GM12878 (cell line): ENCODE measurements at regions not wholly inside any gene's neighbourhood (a gene's known extent, or its start where the extent isn't known, plus 50 kb on each side); places are given as distances from the start of the nearest gene placed in this dataset.

Experiments used
- ATAC-seq: fragments of 200-7000 bp; cut with Tn5 transposase; 3 replicates; pipeline ENCODE4 v1.9.1; 2020; ENCODE audit warnings: mild to moderate bottlenecking, moderate library complexity
- BruUV-seq: library from RNA; stranded (reverse); fragments of 400-500 nt; replicated peaks from 2 replicates; lab custom pipeline; 2021; lab: Mats Ljungman, UMichigan
- CTCF ChIA-PET: fragments of 300-600 bp; sonication (Branson Sonifier 250); formaldehyde crosslinking; extraction: SDS; loops from one replicate; lab custom pipeline; 2021; ENCODE audit warnings: inconsistent platforms; lab: Yijun Ruan, JAX
- POLR2A ChIA-PET: fragments of 350-600 bp; formaldehyde crosslinking; extraction: SDS; loops from one replicate; lab custom pipeline; 2021; ENCODE audit warnings: inconsistent platforms; lab: Charles Lee
- RAD21 ChIA-PET: fragments of 300-600 bp; sonication (Branson Sonifier 250); formaldehyde crosslinking; loops from one replicate; lab custom pipeline; 2023; ENCODE audit warnings: antibody characterized with exemption; ENCODE audit not compliant: unreplicated experiment; lab: Charles Lee
- SMC1A ChIA-PET: fragments of 300-600 bp; sonication (Branson Sonifier 250); formaldehyde crosslinking; loops from one replicate; lab custom pipeline; 2023; ENCODE audit not compliant: unreplicated experiment, uncharacterized antibody; lab: Charles Lee
- DNase-seq: peaks from one replicate; pipeline ENCODE4 v3.0.0-alpha.2; 2011; ENCODE audit warnings: low read depth, low spot score
- FAIRE-seq: peaks from 3 replicates; lab custom pipeline; 2011; peaks lifted over from hg19 to GRCh38; lab: Jason Lieb, UNC
- H2AFZ ChIP-seq: 2 replicates; pipeline ENCODE4 v1.6.0; 2011; ENCODE audit warnings: low read depth, low read length, control low read depth; ENCODE audit not compliant: control insufficient read depth
- H3K27ac ChIP-seq: 2 replicates; pipeline ENCODE4 v1.5.1; 2011; ENCODE audit warnings: control low read depth; ENCODE audit not compliant: control insufficient read depth, insufficient read depth
- H3K27me3 ChIP-seq, 2 experiments: replicated peaks in 1 of 2; 2 replicates each; pipeline versions ENCODE4 v1.6.0 to v1.6.1; 2011; ENCODE audit warnings: low read length in 1 of 2; ENCODE audit not compliant: control insufficient read depth in 2 of 2, insufficient read depth in 2 of 2
- H3K36me3 ChIP-seq, 2 experiments: 2 replicates each; pipeline ENCODE4 v1.5.1; 2011; ENCODE audit warnings: low read length in 1 of 2; ENCODE audit not compliant: control insufficient read depth in 2 of 2, insufficient read depth in 2 of 2
- H3K4me1 ChIP-seq: 2 replicates; pipeline ENCODE4 v1.6.1; 2011; ENCODE audit warnings: mild to moderate bottlenecking, low read length, moderate library complexity, mixed read lengths; ENCODE audit not compliant: control insufficient read depth, insufficient read depth
- H3K4me2 ChIP-seq: 2 replicates; pipeline ENCODE4 v1.6.0; 2011; ENCODE audit warnings: control low read depth; ENCODE audit not compliant: control insufficient read depth, insufficient read depth
- H3K4me3 ChIP-seq: fragments of 200-600 bp; sonication (generic); 2 replicates; pipeline ENCODE4 v1.5.1; 2016
- H3K79me2 ChIP-seq: 2 replicates; pipeline ENCODE4 v1.6.0; 2011; ENCODE audit warnings: low read length; ENCODE audit not compliant: control insufficient read depth, insufficient read depth
- H3K9ac ChIP-seq: 2 replicates; pipeline ENCODE4 v1.8.0; 2011; ENCODE audit warnings: low read length, control low read depth, mixed read lengths; ENCODE audit not compliant: control insufficient read depth, insufficient read depth
- H3K9me3 ChIP-seq: replicated peaks from 3 replicates; pipeline ENCODE4 v1.5.1; 2011; ENCODE audit warnings: mild to moderate bottlenecking, low read length; ENCODE audit not compliant: control insufficient read depth, insufficient read depth
- H4K20me1 ChIP-seq: 2 replicates; pipeline ENCODE4 v1.6.0; 2011; ENCODE audit not compliant: control insufficient read depth, insufficient read depth
- CBFB ChIP-seq: IDR thresholded peaks from 2 replicates; pipeline ENCODE4 v1.6.1; 2016; ENCODE audit warnings: antibody characterized with exemption, low read depth
- CHD2 ChIP-seq: IDR thresholded peaks from 2 replicates; pipeline ENCODE4 v1.6.1; 2011; ENCODE audit warnings: low read depth, low read length, improper control_type of control experiment, borderline replicate concordance
- HDAC6 ChIP-seq: fragments of 200-600 bp; sonication (generic); IDR thresholded peaks from one replicate; pipeline ENCODE4 v1.8.0; 2017; ENCODE audit warnings: antibody characterized with exemption; ENCODE audit not compliant: unreplicated experiment
- MEF2A ChIP-seq: IDR thresholded peaks from 2 replicates; pipeline ENCODE4 v1.6.1; 2011; ENCODE audit warnings: low read depth, mild to moderate bottlenecking, low read length, moderate library complexity; ENCODE audit not compliant: insufficient read depth
- ZBTB40 ChIP-seq: fragments of 450-650 bp; IDR thresholded peaks from 2 replicates; pipeline ENCODE4 v1.6.1; 2016; ENCODE audit warnings: mild to moderate bottlenecking, moderate library complexity, borderline replicate concordance
- WGBS: methylation state at CpG from one replicate; pipeline ENCODE4 v1.1.6; 2016; ENCODE audit warnings: low lambda C conversion rate; ENCODE audit not compliant: insufficient replicate concordance, insufficient coverage; ENCODE audit errors: missing lambda C conversion rate; 5-methylcytosine and 5-hydroxymethylcytosine counted together
- in situ Hi-C: fragments of 300-500 bp; cut with MboI; formaldehyde crosslinking; loops from 9 replicates; pipeline ENCODE4 v1.14.3; 2018; ENCODE audit warnings: mixed read lengths
- intact Hi-C: fragments of 100-400 bp; cut with micrococcal nuclease; formaldehyde crosslinking; loops from one replicate; pipeline ENCODE4 v1.14.2; 2022; ENCODE audit not compliant: unreplicated experiment

- no peak overlapping the region for H3K27ac ChIP-seq
- ATAC-seq (no peak), DNase-seq (no peak), FAIRE-seq (no peak)
- no peaks in the 10 kb centered on the region for H3K79me2 ChIP-seq
- no peaks in the 10 kb centered on the region for H3K27me3 ChIP-seq
- no peak overlapping the region for H3K4me2 ChIP-seq
- H4K20me1 ChIP-seq = no peaks in the 10 kb centered on the region
- no peak overlapping the region for H3K9ac ChIP-seq
- H3K36me3 ChIP-seq = no peaks in the 10 kb centered on the region
- TF ChIP-seq CBFB = no peak
- TF ChIP-seq MEF2A = no peak
- TF ChIP-seq ZBTB40 = no peak
- TF ChIP-seq HDAC6 = no peak
- TF ChIP-seq CHD2 = no peak
- no TSS peak for BruUV-seq
- ChIA-PET RAD21 (interaction anchor here (0.7 to 3.8 kb wide), 5 partner anchors 12 to 513 kb away, joined by 3 to 58 read pairs (median 11); no protein-coding TSS in a partner anchor), POLR2A (interaction anchor here (0.7 kb wide), 1 partner anchor 16 kb away, joined by 6 read pairs; no protein-coding TSS in a partner anchor), SMC1A (interaction anchor here (0.5 to 8.8 kb wide), 17 partner anchors 10 to 397 kb away, joined by 3 to 109 read pairs (median 5); no protein-coding TSS in a partner anchor), CTCF (interaction anchor here (1.1 to 3.8 kb wide), 7 partner anchors 9 to 165 kb away, joined by 3 to 68 read pairs (median 5); no protein-coding TSS in a partner anchor)
- no peak overlapping the region for H3K4me3 ChIP-seq
- intact Hi-C loops = no loop called here
- in situ Hi-C loops = no loop called here
- H3K9me3 ChIP-seq = no peaks in the 10 kb centered on the region; the same call in 2 of the 3 replicates
- WGBS = 94% methylated on average over 6 of the region's 6 CpGs
- peaks cover 10% of the 10 kb centered on the region for H3K4me1 ChIP-seq
- no peak overlapping the region for H2AFZ ChIP-seq
Observed at GRCh38 chr11:110366291-110366690, 63.5 kb upstream of the FDX1 start.
